Common myeloid progenitor, CD34-positive (primary cell): ENCODE measurements at regions not wholly inside any gene's neighbourhood (a gene's known extent, or its start where the extent isn't known, plus 50 kb on each side); places are given as distances from the start of the nearest gene placed in this dataset.

ENCODE experiments used
- CTCF ChIA-PET: fragments of 350-600 bp; sonication (Branson Sonifier 250); formaldehyde crosslinking; loops from one replicate; lab custom pipeline; 2021; ENCODE audit warnings: antibody characterized with exemption; lab: Charles Lee
- POLR2A ChIA-PET: fragments of 350-600 bp; sonication (Branson Sonifier 250); formaldehyde crosslinking; loops from one replicate; lab custom pipeline; 2021; ENCODE audit warnings: antibody characterized with exemption; lab: Charles Lee
- DNase-seq, 3 donors: peaks; one replicate each; pipeline versions ENCODE4 v3.0.0 to v3.0.0-alpha.2; 2013
- H3K27ac ChIP-seq, 2 experiments: 1 replicate in 1 of 2; 2 replicates in 1 of 2; pipeline ENCODE4 v1.7.0; 2013; ENCODE audit warnings: inconsistent platforms in 2 of 2, low read length in 2 of 2, mild to moderate bottlenecking in 2 of 2, low read depth in 1 of 2, moderate library complexity in 1 of 2; ENCODE audit not compliant: severe bottlenecking in 2 of 2, insufficient read depth in 1 of 2, poor library complexity in 1 of 2
- H3K27me3 ChIP-seq, 5 experiments: replicated peaks in 2 of 5; 1 replicate in 3 of 5; 2 replicates in 2 of 5; pipeline versions ENCODE4 v1.6.1 to v1.7.0; 2013; ENCODE audit warnings: low read length in 4 of 5, mild to moderate bottlenecking in 2 of 5, moderate library complexity in 2 of 5, inconsistent platforms in 1 of 5; ENCODE audit not compliant: insufficient read depth in 5 of 5, control insufficient read depth in 4 of 5
- H3K36me3 ChIP-seq, 4 experiments: 1 replicate in 2 of 4; 2 replicates in 2 of 4; pipeline versions ENCODE4 v1.6.1 to v1.7.0; 2013; ENCODE audit warnings: low read length in 3 of 4, control low read depth in 1 of 4, mild to moderate bottlenecking in 1 of 4; ENCODE audit not compliant: control insufficient read depth in 4 of 4, insufficient read depth in 4 of 4
- H3K4me1 ChIP-seq, 4 experiments: 1 replicate in 3 of 4; 2 replicates in 1 of 4; pipeline versions ENCODE4 v1.6.1 to v1.7.1; 2013; ENCODE audit warnings: low read length in 3 of 4, mild to moderate bottlenecking in 3 of 4, control low read depth in 1 of 4, inconsistent platforms in 1 of 4, moderate library complexity in 1 of 4; ENCODE audit not compliant: control insufficient read depth in 4 of 4, insufficient read depth in 4 of 4; ENCODE audit errors: control extremely low read depth in 1 of 4
- H3K4me3 ChIP-seq, 7 experiments: 1 replicate in 4 of 7; 2 replicates in 3 of 7; pipeline versions ENCODE4 v1.5.1 to v1.7.0; 2013; ENCODE audit warnings: mild to moderate bottlenecking in 7 of 7, low read length in 6 of 7, moderate library complexity in 6 of 7, inconsistent platforms in 2 of 7, low read depth in 2 of 7, control low read depth in 1 of 7; ENCODE audit not compliant: insufficient read depth in 4 of 7, control insufficient read depth in 1 of 7; ENCODE audit errors: extremely low read depth in 1 of 7
- H3K9me3 ChIP-seq, 5 experiments: 1 replicate in 4 of 5; 2 replicates in 1 of 5; pipeline versions ENCODE4 v1.6.1 to v1.7.1; 2013; ENCODE audit warnings: low read length in 4 of 5, mild to moderate bottlenecking in 2 of 5, inconsistent platforms in 1 of 5, low read depth in 1 of 5, moderate library complexity in 1 of 5; ENCODE audit not compliant: control insufficient read depth in 4 of 5, insufficient read depth in 2 of 5; ENCODE audit errors: control extremely low read depth in 1 of 5
- WGBS: methylation state at CpG from one replicate; pipeline ENCODE4 v1.1.5; 2013; ENCODE audit not compliant: insufficient coverage; 5-methylcytosine and 5-hydroxymethylcytosine counted together

GRCh38 chr2:220533485-220533884, 906.1 kb downstream of the SLC4A3 start:
- Histone ChIP-seq H3K4me1 (no peaks in the 10 kb centered on the region), H3K9me3 (peaks cover 0 to 8% (median 2%) of the 10 kb centered on the region in 5 experiments), H3K36me3 (no peaks in the 10 kb centered on the region), H3K4me3 (no peak overlapping the region), H3K27ac (no peak overlapping the region), H3K27me3 (no peaks in the 10 kb centered on the region)
- 95% methylated on average over 2 of the region's 2 CpGs for WGBS
- DNase-seq, result no peak
- POLR2A ChIA-PET, result interaction anchor here (0.6 kb wide), 1 partner anchor 515 kb away, joined by 6 read pairs; no protein-coding TSS in a partner anchor
- CTCF ChIA-PET, result no interaction called here

GRCh38 chr2:220539481-220539880, 912.1 kb downstream of the SLC4A3 start:
- ChIA-PET POLR2A (no interaction called here), CTCF (no interaction called here)
- Histone ChIP-seq H3K9me3 (peaks cover 0 to 3% (median 2%) of the 10 kb centered on the region in 5 experiments), H3K36me3 (no peaks in the 10 kb centered on the region), H3K4me3 (no peak overlapping the region), H3K4me1 (no peaks in the 10 kb centered on the region), H3K27me3 (no peaks in the 10 kb centered on the region), H3K27ac (no peak overlapping the region)
- 75% methylated on average over 5 of the region's 5 CpGs for WGBS
- DNase-seq, result no peak

- CTCF ChIA-PET, result no interaction called here
- POLR2A ChIA-PET, result no interaction called here
These were observed 916.6 kb downstream of the SLC4A3 start for GRCh38 chr2:220544049-220544448.

GRCh38 chr2:220550995-220551700, 923.7 kb downstream of the SLC4A3 start:
- ChIA-PET POLR2A (no interaction called here), CTCF (no interaction called here)
- no peak for DNase-seq
- no peak overlapping the region for H3K27ac ChIP-seq
- H3K9me3 ChIP-seq, result no peaks in the 10 kb centered on the region
- no peak overlapping the region for H3K4me3 ChIP-seq
- H3K36me3 ChIP-seq, result no peaks in the 10 kb centered on the region
- H3K27me3 ChIP-seq, result no peaks in the 10 kb centered on the region
- H3K4me1 ChIP-seq, result no peaks in the 10 kb centered on the region
- WGBS, result no CpG with 5 or more reads among the region's 2 CpGs

More at GRCh38 chr2:220544049-220544448, 916.6 kb downstream of the SLC4A3 start:
- H3K36me3 ChIP-seq, result no peaks in the 10 kb centered on the region
- DNase-seq, result no peak
- 100% methylated on average over 1 of the region's 1 CpG for WGBS
- H3K4me3 ChIP-seq, result no peak overlapping the region
- H3K27ac ChIP-seq, result no peak overlapping the region
- H3K9me3 ChIP-seq, result no peaks in the 10 kb centered on the region
- no peaks in the 10 kb centered on the region for H3K27me3 ChIP-seq
- no peaks in the 10 kb centered on the region for H3K4me1 ChIP-seq

- Histone ChIP-seq H3K4me1 (no peaks in the 10 kb centered on the region), H3K27ac (no peak overlapping the region), H3K36me3 (no peaks in the 10 kb centered on the region), H3K4me3 (no peak overlapping the region), H3K9me3 (no peaks in the 10 kb centered on the region), H3K27me3 (no peaks in the 10 kb centered on the region)
- POLR2A ChIA-PET, result no interaction called here
- CTCF ChIA-PET, result no interaction called here
- DNase-seq, result no peak
- WGBS, result 83% methylated on average over 1 of the region's 7 CpGs
These were observed 925.5 kb downstream of the SLC4A3 start for GRCh38 chr2:220552790-220553535.

- WGBS, result no CpG with 5 or more reads among the region's 3 CpGs
- Histone ChIP-seq H3K4me1 (no peaks in the 10 kb centered on the region), H3K4me3 (no peak overlapping the region), H3K9me3 (peaks cover 0 to 2% (median 0%) of the 10 kb centered on the region in 5 experiments), H3K36me3 (no peaks in the 10 kb centered on the region), H3K27me3 (no peaks in the 10 kb centered on the region), H3K27ac (no peak overlapping the region)
- ChIA-PET CTCF (no interaction called here), POLR2A (no interaction called here)
- no peak for DNase-seq
These were observed 928.7 kb downstream of the SLC4A3 start for GRCh38 chr2:220555961-220556630.

GRCh38 chr2:220556658-220557057, 929.2 kb downstream of the SLC4A3 start:
- no peak overlapping the region for H3K4me3 ChIP-seq
- peaks cover 0 to 2% (median 0%) of the 10 kb centered on the region in 5 experiments for H3K9me3 ChIP-seq
- H3K36me3 ChIP-seq, result no peaks in the 10 kb centered on the region
- ChIA-PET CTCF (no interaction called here), POLR2A (no interaction called here)
- DNase-seq, result no peak
- no peaks in the 10 kb centered on the region for H3K27me3 ChIP-seq
- no peak overlapping the region for H3K27ac ChIP-seq
- 100% methylated on average over 1 of the region's 1 CpG for WGBS
- H3K4me1 ChIP-seq, result no peaks in the 10 kb centered on the region
